Testis (tissue), 2 donors: ENCODE measurements at regions not wholly inside any gene's neighbourhood (a gene's known extent, or its start where the extent isn't known, plus 50 kb on each side); places are given as distances from the start of the nearest gene placed in this dataset.

ENCODE experiments used
- DNase-seq: peaks from one replicate; pipeline ENCODE4 v3.0.0-alpha.2; 2019
- H3K27ac ChIP-seq, 2 donors: fragments of 200-600 bp; sonication (generic); one replicate each; pipeline ENCODE4 v1.5.1; 2019
- H3K27me3 ChIP-seq: fragments of 200-600 bp; sonication (generic); one replicate; pipeline ENCODE4 v1.5.1; 2019
- H3K36me3 ChIP-seq: fragments of 200-600 bp; sonication (generic); one replicate; pipeline ENCODE4 v1.5.1; 2017; ENCODE audit warnings: low read depth; ENCODE audit errors: missing control alignments
- H3K4me1 ChIP-seq: fragments of 200-600 bp; sonication (generic); one replicate; pipeline ENCODE4 v1.5.1; 2019
- H3K4me3 ChIP-seq, 2 donors: fragments of 200-600 bp; sonication (generic); one replicate each; pipeline ENCODE4 v1.5.1; 2017 to 2019
- H3K9me3 ChIP-seq: fragments of 200-600 bp; sonication (generic); one replicate; pipeline ENCODE4 v1.5.1; 2017
- POLR2A ChIP-seq: fragments of 450-650 bp; IDR thresholded peaks from one replicate; pipeline ENCODE4 v1.6.1; 2017; ENCODE audit warnings: antibody characterized with exemption, mild to moderate bottlenecking, moderate library complexity
- WGBS, 2 donors: methylation state at CpG; one replicate each; pipeline ENCODE4 v1.1.5; 2018; 5-methylcytosine and 5-hydroxymethylcytosine counted together
- intact Hi-C: fragments of 100-400 bp; cut with DNase I; formaldehyde crosslinking; loops from one replicate; pipeline ENCODE4 v1.15.1; 2023; ENCODE audit warnings: low total_unique reads
- TF ChIP-seq, protein P1 (sequence below), 3 experiments: fragments of 450-650 bp in 2 of 3; fragments of 200-600 bp in 1 of 3; sonication (generic) in 1 of 3; IDR thresholded peaks; one replicate each; pipeline ENCODE4 v1.5.1; 2016 to 2019; ENCODE audit warnings: antibody characterized with exemption in 3 of 3, mild to moderate bottlenecking in 2 of 3, moderate library complexity in 1 of 3

DNA sequence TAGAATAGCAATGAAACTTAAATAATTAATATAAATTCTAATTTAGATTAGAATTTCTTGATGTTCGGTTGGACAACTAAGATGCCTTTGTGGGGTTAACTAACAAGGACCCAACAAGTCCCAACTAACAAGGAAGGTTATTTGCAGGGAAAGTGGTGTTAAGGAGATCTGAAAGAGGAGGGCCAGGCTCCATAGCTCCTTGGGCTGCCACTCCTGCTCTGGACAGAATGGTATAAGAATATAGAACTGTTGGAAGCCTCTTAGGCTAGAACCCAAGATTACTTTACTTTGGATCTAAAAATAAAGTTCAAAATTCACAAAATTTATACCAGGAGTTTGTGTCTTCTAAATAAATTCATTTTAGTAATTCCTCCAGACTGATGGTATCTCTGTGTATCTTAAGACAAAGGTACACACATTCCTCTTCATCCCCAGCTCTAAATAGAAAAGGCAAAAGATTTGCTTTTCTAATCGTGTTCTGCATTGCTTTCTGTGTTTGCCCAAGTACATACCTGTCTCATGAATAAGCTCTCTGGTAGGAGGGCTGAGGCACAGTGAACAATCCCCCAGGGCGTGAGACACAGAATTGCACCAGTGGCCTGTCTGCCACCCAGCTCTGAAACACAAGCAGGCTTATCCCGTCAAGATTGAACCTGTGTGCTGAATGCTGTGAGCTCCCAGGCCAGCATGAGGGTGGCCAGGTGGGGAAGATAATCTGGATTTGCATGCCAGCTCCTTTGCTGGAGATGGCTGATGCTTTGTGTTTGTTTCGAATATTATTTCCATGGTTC, 176.0 kb downstream of the ACKR3 start:
- H3K9me3 ChIP-seq: no peaks in the 10 kb centered on the region
- TF ChIP-seq POLR2A: no peak
- TF ChIP-seq, protein P1, sequence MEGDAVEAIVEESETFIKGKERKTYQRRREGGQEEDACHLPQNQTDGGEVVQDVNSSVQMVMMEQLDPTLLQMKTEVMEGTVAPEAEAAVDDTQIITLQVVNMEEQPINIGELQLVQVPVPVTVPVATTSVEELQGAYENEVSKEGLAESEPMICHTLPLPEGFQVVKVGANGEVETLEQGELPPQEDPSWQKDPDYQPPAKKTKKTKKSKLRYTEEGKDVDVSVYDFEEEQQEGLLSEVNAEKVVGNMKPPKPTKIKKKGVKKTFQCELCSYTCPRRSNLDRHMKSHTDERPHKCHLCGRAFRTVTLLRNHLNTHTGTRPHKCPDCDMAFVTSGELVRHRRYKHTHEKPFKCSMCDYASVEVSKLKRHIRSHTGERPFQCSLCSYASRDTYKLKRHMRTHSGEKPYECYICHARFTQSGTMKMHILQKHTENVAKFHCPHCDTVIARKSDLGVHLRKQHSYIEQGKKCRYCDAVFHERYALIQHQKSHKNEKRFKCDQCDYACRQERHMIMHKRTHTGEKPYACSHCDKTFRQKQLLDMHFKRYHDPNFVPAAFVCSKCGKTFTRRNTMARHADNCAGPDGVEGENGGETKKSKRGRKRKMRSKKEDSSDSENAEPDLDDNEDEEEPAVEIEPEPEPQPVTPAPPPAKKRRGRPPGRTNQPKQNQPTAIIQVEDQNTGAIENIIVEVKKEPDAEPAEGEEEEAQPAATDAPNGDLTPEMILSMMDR (IDR thresholded peaks at IDR 0.05): no peak
- no peak overlapping the region for H3K4me3 ChIP-seq
- no peak for DNase-seq
- no peaks in the 10 kb centered on the region for H3K27me3 ChIP-seq
- intact Hi-C loops: no loop called here
- no peak overlapping the region for H3K27ac ChIP-seq
- no peaks in the 10 kb centered on the region for H3K36me3 ChIP-seq
- H3K4me1 ChIP-seq: peaks cover 6% of the 10 kb centered on the region
- 83 to 84% methylated on average over 5 of the region's 5 CpGs for WGBS, 2 donors

- intact Hi-C loops: no loop called here
- Histone ChIP-seq H3K36me3 (no peaks in the 10 kb centered on the region), H3K27me3 (no peaks in the 10 kb centered on the region), H3K4me1 (peaks cover 6% of the 10 kb centered on the region), H3K9me3 (no peaks in the 10 kb centered on the region), H3K4me3 (no peak overlapping the region), H3K27ac (no peak overlapping the region)
- DNase-seq: no peak
- TF ChIP-seq, protein P1 (IDR thresholded peaks at IDR 0.05): no peak
- TF ChIP-seq POLR2A: no peak
- 87 to 94% methylated on average over 10 to 11 of the region's 11 CpGs for WGBS, 2 donors
Observed at GRCh38 chr2:236746833-236747232, 177.2 kb downstream of the ACKR3 start.

DNA sequence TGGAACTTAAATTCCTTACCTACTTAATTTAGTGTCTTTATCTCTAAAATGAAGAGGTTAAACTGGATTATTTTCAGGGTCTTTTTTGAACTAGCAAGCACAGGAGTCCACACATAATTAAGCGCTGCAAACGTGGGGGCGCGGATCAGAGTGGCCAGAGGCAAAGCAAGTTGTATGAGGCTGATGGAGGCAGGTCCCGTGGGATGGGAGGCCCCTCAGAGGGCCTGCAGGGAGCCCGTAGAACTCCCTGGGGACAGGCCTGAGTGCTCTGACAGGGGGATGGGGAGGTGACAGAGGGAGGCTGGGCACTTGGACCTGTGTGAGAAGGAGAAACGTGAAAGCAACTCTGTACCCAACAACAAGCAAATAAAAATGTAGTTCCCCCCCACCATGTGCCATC, 177.8 kb downstream of the ACKR3 start:
- 79 to 89% methylated on average over 7 of the region's 7 CpGs for WGBS, 2 donors
- DNase-seq: no peak
- Histone ChIP-seq H3K27ac (no peak overlapping the region), H3K4me3 (no peak overlapping the region), H3K9me3 (no peaks in the 10 kb centered on the region), H3K4me1 (peaks cover 6% of the 10 kb centered on the region), H3K36me3 (no peaks in the 10 kb centered on the region), H3K27me3 (no peaks in the 10 kb centered on the region)
- intact Hi-C loops: no loop called here
- TF ChIP-seq, protein P1 (IDR thresholded peaks at IDR 0.05): no peak
- TF ChIP-seq POLR2A: no peak

DNA sequence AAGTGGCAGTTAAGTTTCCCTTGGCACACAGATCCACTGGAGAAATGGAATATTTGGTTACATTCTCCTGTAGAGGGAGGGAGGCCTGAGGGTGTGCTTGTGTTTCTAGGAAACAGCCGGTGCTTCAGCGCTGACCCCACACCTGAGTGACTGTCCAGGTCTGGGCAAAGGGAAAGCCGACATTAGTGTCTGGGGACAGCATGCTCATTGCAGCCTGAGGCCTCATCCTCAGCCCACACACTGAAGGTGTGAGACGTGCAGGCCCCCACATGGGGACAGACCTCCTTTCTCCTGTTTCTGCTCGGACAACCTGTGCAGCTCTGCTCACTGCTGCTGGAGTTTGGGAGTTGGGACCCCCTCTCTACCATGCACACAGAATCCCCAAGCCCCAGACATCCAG, 178.3 kb downstream of the ACKR3 start:
- intact Hi-C loops: no loop called here
- DNase-seq: no peak
- Histone ChIP-seq H3K9me3 (no peaks in the 10 kb centered on the region), H3K36me3 (no peaks in the 10 kb centered on the region), H3K27me3 (no peaks in the 10 kb centered on the region), H3K4me1 (peaks cover 6% of the 10 kb centered on the region), H3K4me3 (no peak overlapping the region), H3K27ac (no peak overlapping the region)
- whole genome bisulfite sequencing, 2 donors: 89 to 100% methylated on average over 3 to 5 of the region's 5 CpGs
- no peak for TF ChIP-seq POLR2A
- TF ChIP-seq, protein P1 (IDR thresholded peaks at IDR 0.05): no peak

DNA sequence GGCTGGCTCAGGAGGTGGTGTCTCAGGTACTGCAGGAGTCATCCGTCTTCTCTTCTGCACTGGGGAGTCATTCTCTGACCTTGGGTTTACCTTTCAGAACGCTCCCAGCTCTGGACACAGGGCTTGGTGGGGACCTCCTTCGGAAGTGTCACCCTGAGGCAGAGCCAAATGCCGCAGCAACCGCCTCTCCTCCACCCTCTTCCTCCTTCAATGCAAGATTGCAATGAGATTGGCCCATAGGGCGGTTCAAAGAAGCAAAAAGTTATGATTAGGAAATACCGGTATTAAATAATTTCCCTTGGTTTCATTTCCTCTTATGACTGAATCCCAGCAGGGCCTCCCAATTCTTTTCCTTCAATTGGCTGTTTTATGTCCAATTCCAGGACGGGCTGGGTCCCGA, 178.8 kb downstream of the ACKR3 start:
- intact Hi-C loops: no loop called here
- 79 to 83% methylated on average over 9 of the region's 9 CpGs for WGBS, 2 donors
- no peak for TF ChIP-seq POLR2A
- TF ChIP-seq, protein P1 (IDR thresholded peaks at IDR 0.05): no peak
- H3K27ac ChIP-seq: no peak overlapping the region
- DNase-seq: no peak
- H3K4me1 ChIP-seq: peaks cover 6% of the 10 kb centered on the region
- H3K4me3 ChIP-seq: no peak overlapping the region
- H3K27me3 ChIP-seq: no peaks in the 10 kb centered on the region
- no peaks in the 10 kb centered on the region for H3K36me3 ChIP-seq
- H3K9me3 ChIP-seq: no peaks in the 10 kb centered on the region
